Mesendoderm (in vitro differentiated cells): ENCODE measurements at regions not wholly inside any gene's neighbourhood (a gene's known extent, or its start where the extent isn't known, plus 50 kb on each side); places are given as distances from the start of the nearest gene placed in this dataset.

Experiments used
- DNase-seq: peaks from one replicate; pipeline ENCODE4 v3.0.0; 2013
- H2AK5ac ChIP-seq: 2 replicates; pipeline ENCODE4 v1.6.1; 2013; ENCODE audit warnings: low read length, inconsistent platforms
- H2BK120ac ChIP-seq: 2 replicates; pipeline ENCODE4 v1.6.1; 2013; ENCODE audit warnings: low read depth, mild to moderate bottlenecking, low read length, moderate library complexity, mixed read lengths
- H2BK15ac ChIP-seq: replicated peaks from 2 replicates; pipeline ENCODE4 v1.6.1; 2013; ENCODE audit warnings: low read depth, mild to moderate bottlenecking, moderate library complexity
- H2BK5ac ChIP-seq: 2 replicates; pipeline ENCODE4 v1.6.1; 2013; ENCODE audit warnings: low read length, inconsistent platforms
- H3K18ac ChIP-seq: 2 replicates; pipeline ENCODE4 v1.6.1; 2013; ENCODE audit warnings: mild to moderate bottlenecking, low read length, mixed read lengths
- H3K23ac ChIP-seq: one replicate; pipeline ENCODE4 v1.6.1; 2013; ENCODE audit warnings: low read length
- H3K27ac ChIP-seq: 2 replicates; pipeline ENCODE4 v1.5.1; 2013; ENCODE audit warnings: low read depth, mild to moderate bottlenecking, inconsistent platforms, low read length, moderate library complexity
- H3K27me3 ChIP-seq: 2 replicates; pipeline ENCODE4 v1.6.1; 2013; ENCODE audit warnings: low read length, control low read depth, mild to moderate bottlenecking, inconsistent platforms; ENCODE audit not compliant: insufficient read depth, poor library complexity
- H3K36me3 ChIP-seq: 2 replicates; pipeline ENCODE4 v1.6.1; 2013; ENCODE audit warnings: low read length, inconsistent platforms; ENCODE audit not compliant: control insufficient read depth, insufficient read depth
- H3K4ac ChIP-seq: one replicate; pipeline ENCODE4 v1.6.1; 2013; ENCODE audit warnings: low read depth, mild to moderate bottlenecking, low read length, moderate library complexity
- H3K4me1 ChIP-seq: 2 replicates; pipeline ENCODE4 v1.6.1; 2013; ENCODE audit warnings: low read depth, low read length, inconsistent platforms; ENCODE audit not compliant: control insufficient read depth
- H3K4me2 ChIP-seq: 2 replicates; pipeline ENCODE4 v1.6.1; 2013; ENCODE audit warnings: low read length
- H3K4me3 ChIP-seq: 2 replicates; pipeline ENCODE4 v1.5.1; 2013; ENCODE audit warnings: mild to moderate bottlenecking, low read length
- H3K56ac ChIP-seq: one replicate; pipeline ENCODE4 v1.6.1; 2013; ENCODE audit warnings: low read length
- H3K79me1 ChIP-seq: 2 replicates; pipeline ENCODE4 v1.6.1; 2013; ENCODE audit warnings: low read length, inconsistent platforms
- H3K79me2 ChIP-seq: 2 replicates; pipeline ENCODE4 v1.6.1; 2013; ENCODE audit warnings: mild to moderate bottlenecking, low read length; ENCODE audit not compliant: control insufficient read depth, insufficient read depth
- H3K9ac ChIP-seq: 2 replicates; pipeline ENCODE4 v1.6.1; 2013; ENCODE audit warnings: low read length, inconsistent platforms
- H4K5ac ChIP-seq: one replicate; pipeline ENCODE4 v1.6.1; 2013; ENCODE audit warnings: low read length
- H4K8ac ChIP-seq: one replicate; pipeline ENCODE4 v1.6.1; 2013; ENCODE audit warnings: low read depth, mild to moderate bottlenecking, control low read depth, low read length, moderate library complexity
- WGBS: extraction: QIAGEN DNeasy Blood & Tissue Kit; methylation state at CpG from one replicate; pipeline ENCODE4 v1.1.7; 2013; ENCODE audit warnings: low lambda C conversion rate, missing lambda C conversion rate; ENCODE audit not compliant: insufficient coverage; ENCODE audit errors: extremely low coverage; 5-methylcytosine and 5-hydroxymethylcytosine counted together

GRCh38 chr12:58453306-58453705 is 467.0 kb downstream of the LRIG3 start:
- H3K9ac ChIP-seq, result no peak overlapping the region
- DNase-seq, result no peak
- H3K79me1 ChIP-seq, result no peaks in the 10 kb centered on the region

GRCh38 chr12:58455136-58455535 is 465.2 kb downstream of the LRIG3 start:
- no peak overlapping the region for H2BK120ac ChIP-seq
- no peaks in the 10 kb centered on the region for H3K36me3 ChIP-seq
- H3K4me3 ChIP-seq, result no peak overlapping the region
- H3K56ac ChIP-seq, result no peak overlapping the region
- H3K23ac ChIP-seq, result no peak overlapping the region
- no peak overlapping the region for H3K4me2 ChIP-seq
- H3K27ac ChIP-seq, result no peak overlapping the region
- no peak overlapping the region for H3K18ac ChIP-seq
- H2BK5ac ChIP-seq, result no peak overlapping the region
- H4K5ac ChIP-seq, result no peak overlapping the region
- no peak overlapping the region for H3K4ac ChIP-seq
- H4K8ac ChIP-seq, result no peak overlapping the region
- H2AK5ac ChIP-seq, result no peak overlapping the region
- H3K27me3 ChIP-seq, result no peaks in the 10 kb centered on the region
- no peak for DNase-seq
- H3K79me2 ChIP-seq, result no peaks in the 10 kb centered on the region
- no peak overlapping the region for H2BK15ac ChIP-seq
- WGBS, result no CpG with 5 or more reads among the region's 1 CpG
- no peaks in the 10 kb centered on the region for H3K4me1 ChIP-seq
- H3K79me1 ChIP-seq, result no peaks in the 10 kb centered on the region
- no peak overlapping the region for H3K9ac ChIP-seq

More at GRCh38 chr12:58453306-58453705, 467.0 kb downstream of the LRIG3 start:
- H3K27ac ChIP-seq, result no peak overlapping the region
- H3K4me1 ChIP-seq, result no peaks in the 10 kb centered on the region
- no peak overlapping the region for H2BK120ac ChIP-seq
- H2BK15ac ChIP-seq, result no peak overlapping the region
- no peak overlapping the region for H3K56ac ChIP-seq
- H3K4me3 ChIP-seq, result no peak overlapping the region
- no peaks in the 10 kb centered on the region for H3K27me3 ChIP-seq
- no peak overlapping the region for H2AK5ac ChIP-seq
- no CpG with 5 or more reads among the region's 3 CpGs for WGBS
- H3K36me3 ChIP-seq, result no peaks in the 10 kb centered on the region
- no peak overlapping the region for H4K8ac ChIP-seq
- H3K4ac ChIP-seq, result no peak overlapping the region
- no peaks in the 10 kb centered on the region for H3K79me2 ChIP-seq
- no peak overlapping the region for H3K23ac ChIP-seq
- no peak overlapping the region for H3K4me2 ChIP-seq
- H4K5ac ChIP-seq, result no peak overlapping the region
- no peak overlapping the region for H3K18ac ChIP-seq
- no peak overlapping the region for H2BK5ac ChIP-seq

GRCh38 chr12:58458102-58458501 is 462.2 kb downstream of the LRIG3 start:
- H2BK120ac ChIP-seq, result no peak overlapping the region
- no peak overlapping the region for H3K18ac ChIP-seq
- H2BK15ac ChIP-seq, result no peak overlapping the region
- H3K4me1 ChIP-seq, result no peaks in the 10 kb centered on the region
- no peaks in the 10 kb centered on the region for H3K79me1 ChIP-seq
- no peak overlapping the region for H3K27ac ChIP-seq
- no peaks in the 10 kb centered on the region for H3K36me3 ChIP-seq
- H2AK5ac ChIP-seq, result no peak overlapping the region
- no peak overlapping the region for H3K4me2 ChIP-seq
- H4K8ac ChIP-seq, result no peak overlapping the region
- WGBS, result no CpG with 5 or more reads among the region's 1 CpG
- H3K27me3 ChIP-seq, result no peaks in the 10 kb centered on the region
- no peaks in the 10 kb centered on the region for H3K79me2 ChIP-seq
- no peak overlapping the region for H3K9ac ChIP-seq
- no peak overlapping the region for H3K56ac ChIP-seq
- no peak overlapping the region for H3K4me3 ChIP-seq
- H3K4ac ChIP-seq, result no peak overlapping the region
- H4K5ac ChIP-seq, result no peak overlapping the region
- no peak overlapping the region for H3K23ac ChIP-seq
- DNase-seq, result no peak
- no peak overlapping the region for H2BK5ac ChIP-seq

GRCh38 chr12:58459191-58459590 is 461.1 kb downstream of the LRIG3 start:
- no peak for DNase-seq
- Histone ChIP-seq H2AK5ac (no peak overlapping the region), H3K36me3 (no peaks in the 10 kb centered on the region), H3K56ac (no peak overlapping the region), H3K27me3 (no peaks in the 10 kb centered on the region), H3K27ac (no peak overlapping the region), H3K79me2 (no peaks in the 10 kb centered on the region), H3K9ac (no peak overlapping the region), H4K5ac (no peak overlapping the region), H3K4ac (no peak overlapping the region), H2BK120ac (no peak overlapping the region), H3K23ac (no peak overlapping the region), H3K4me3 (no peak overlapping the region), H4K8ac (no peak overlapping the region), H2BK5ac (no peak overlapping the region), H3K4me1 (no peaks in the 10 kb centered on the region), H3K4me2 (no peak overlapping the region), H3K79me1 (no peaks in the 10 kb centered on the region), H2BK15ac (no peak overlapping the region), H3K18ac (no peak overlapping the region)

GRCh38 chr12:58463051-58463450 is 457.3 kb downstream of the LRIG3 start:
- no peak overlapping the region for H2BK15ac ChIP-seq
- no peaks in the 10 kb centered on the region for H3K36me3 ChIP-seq
- H3K18ac ChIP-seq, result no peak overlapping the region

GRCh38 chr12:58465418-58465817 is 454.9 kb downstream of the LRIG3 start:
- no peak overlapping the region for H3K4me2 ChIP-seq
- H3K4me3 ChIP-seq, result no peak overlapping the region

More at GRCh38 chr12:58463051-58463450, 457.3 kb downstream of the LRIG3 start:
- no peak overlapping the region for H4K8ac ChIP-seq
- H3K79me1 ChIP-seq, result no peaks in the 10 kb centered on the region
- no peak overlapping the region for H3K56ac ChIP-seq
- H3K4me3 ChIP-seq, result no peak overlapping the region
- no peak overlapping the region for H2BK5ac ChIP-seq
- no peak overlapping the region for H3K4ac ChIP-seq
- H3K27ac ChIP-seq, result no peak overlapping the region
- DNase-seq, result no peak
- H3K27me3 ChIP-seq, result no peaks in the 10 kb centered on the region
- H2AK5ac ChIP-seq, result no peak overlapping the region
- no peak overlapping the region for H4K5ac ChIP-seq
- no CpG with 5 or more reads among the region's 3 CpGs for WGBS
- H3K4me2 ChIP-seq, result no peak overlapping the region
- no peak overlapping the region for H3K23ac ChIP-seq
- no peak overlapping the region for H2BK120ac ChIP-seq
- H3K9ac ChIP-seq, result no peak overlapping the region
- no peaks in the 10 kb centered on the region for H3K4me1 ChIP-seq
- no peaks in the 10 kb centered on the region for H3K79me2 ChIP-seq

More at GRCh38 chr12:58465418-58465817, 454.9 kb downstream of the LRIG3 start:
- Histone ChIP-seq H4K5ac (no peak overlapping the region), H3K18ac (no peak overlapping the region), H3K27me3 (no peaks in the 10 kb centered on the region), H3K9ac (no peak overlapping the region), H3K79me1 (no peaks in the 10 kb centered on the region), H3K4ac (no peak overlapping the region), H3K36me3 (no peaks in the 10 kb centered on the region), H2BK120ac (no peak overlapping the region), H3K79me2 (no peaks in the 10 kb centered on the region), H3K56ac (no peak overlapping the region), H2BK5ac (no peak overlapping the region), H3K23ac (no peak overlapping the region), H2AK5ac (no peak overlapping the region), H3K27ac (no peak overlapping the region), H4K8ac (no peak overlapping the region), H3K4me1 (no peaks in the 10 kb centered on the region), H2BK15ac (no peak overlapping the region)
- DNase-seq, result no peak
- WGBS, result no CpG with 5 or more reads among the region's 2 CpGs
